ENCODE measurements at regions not wholly inside any gene's neighbourhood (a gene's known extent, or its start where the extent isn't known, plus 50 kb on each side); places are given as distances from the start of the nearest gene placed in this dataset.

DNA sequence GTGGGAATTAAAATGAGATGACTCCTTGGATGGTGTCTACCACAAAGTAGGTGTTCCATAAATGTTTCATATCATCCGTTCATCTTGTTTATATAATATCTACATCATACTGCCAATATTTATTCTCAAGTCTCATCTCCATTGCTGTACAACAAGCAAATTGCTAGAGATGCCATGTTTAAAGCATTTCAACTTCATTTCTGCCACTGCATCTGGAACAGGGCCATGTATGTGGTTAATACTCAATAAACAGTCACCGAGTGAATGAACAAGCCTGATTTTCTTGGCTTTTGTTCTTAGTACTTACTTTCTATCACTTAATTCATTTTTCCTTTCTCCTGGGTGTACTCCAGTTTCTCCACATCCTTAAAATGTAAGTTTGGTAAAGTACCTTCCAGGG, 107.6 kb downstream of the KCNJ2 start:
- TF ChIP-seq, protein P1, sequence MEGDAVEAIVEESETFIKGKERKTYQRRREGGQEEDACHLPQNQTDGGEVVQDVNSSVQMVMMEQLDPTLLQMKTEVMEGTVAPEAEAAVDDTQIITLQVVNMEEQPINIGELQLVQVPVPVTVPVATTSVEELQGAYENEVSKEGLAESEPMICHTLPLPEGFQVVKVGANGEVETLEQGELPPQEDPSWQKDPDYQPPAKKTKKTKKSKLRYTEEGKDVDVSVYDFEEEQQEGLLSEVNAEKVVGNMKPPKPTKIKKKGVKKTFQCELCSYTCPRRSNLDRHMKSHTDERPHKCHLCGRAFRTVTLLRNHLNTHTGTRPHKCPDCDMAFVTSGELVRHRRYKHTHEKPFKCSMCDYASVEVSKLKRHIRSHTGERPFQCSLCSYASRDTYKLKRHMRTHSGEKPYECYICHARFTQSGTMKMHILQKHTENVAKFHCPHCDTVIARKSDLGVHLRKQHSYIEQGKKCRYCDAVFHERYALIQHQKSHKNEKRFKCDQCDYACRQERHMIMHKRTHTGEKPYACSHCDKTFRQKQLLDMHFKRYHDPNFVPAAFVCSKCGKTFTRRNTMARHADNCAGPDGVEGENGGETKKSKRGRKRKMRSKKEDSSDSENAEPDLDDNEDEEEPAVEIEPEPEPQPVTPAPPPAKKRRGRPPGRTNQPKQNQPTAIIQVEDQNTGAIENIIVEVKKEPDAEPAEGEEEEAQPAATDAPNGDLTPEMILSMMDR (IDR thresholded peaks at IDR 0.05), result no peak
- Histone ChIP-seq H3K36me3 (no peaks in the 10 kb centered on the region), H3K4me3 (no peak overlapping the region), H3K27me3 (no peaks in the 10 kb centered on the region), H3K27ac (no peak overlapping the region), H3K4me1 (no peaks in the 10 kb centered on the region), H3K9me3 (no peaks in the 10 kb centered on the region)
- no peak for DNase-seq
- intact Hi-C loops (cut with DNase I; ENCODE audit: low total_unique reads), result no loop called here

DNA sequence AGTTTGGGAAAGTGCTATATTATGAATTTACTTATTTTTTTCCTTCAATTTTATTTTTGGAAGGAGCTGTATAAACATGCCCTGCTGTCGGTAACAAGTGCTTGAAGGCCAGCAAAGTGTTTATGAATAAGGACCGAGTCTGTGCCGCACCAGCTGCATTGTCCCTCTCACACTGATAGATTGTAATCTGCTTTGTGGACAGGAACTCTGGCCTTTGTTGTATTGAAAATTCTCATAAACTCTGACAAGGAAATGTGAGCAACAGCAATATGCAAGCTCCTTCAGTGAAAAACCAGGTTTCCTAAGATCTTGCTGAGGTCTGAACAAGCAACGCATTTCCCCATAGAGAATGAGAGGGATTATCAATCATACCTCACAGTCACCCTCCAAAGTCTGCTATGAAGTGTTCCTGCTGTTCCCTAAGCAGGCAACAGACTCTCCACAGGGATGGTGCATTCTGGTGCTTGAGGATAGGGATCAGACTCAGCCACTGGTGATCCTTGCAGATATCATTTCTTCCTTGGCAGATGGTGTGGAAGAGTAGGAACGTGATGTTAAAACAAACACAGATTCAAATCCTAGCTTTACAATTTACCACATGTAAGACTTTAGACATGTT, 109.6 kb downstream of the KCNJ2 start:
- Histone ChIP-seq H3K36me3 (no peaks in the 10 kb centered on the region), H3K27me3 (no peaks in the 10 kb centered on the region), H3K4me3 (no peak overlapping the region), H3K9me3 (no peaks in the 10 kb centered on the region), H3K27ac (no peak overlapping the region), H3K4me1 (no peaks in the 10 kb centered on the region)
- intact Hi-C loops (cut with DNase I; ENCODE audit: low total_unique reads), result no loop called here
- TF ChIP-seq, protein P1 (IDR thresholded peaks at IDR 0.05), result no peak
- no peak for DNase-seq

DNA sequence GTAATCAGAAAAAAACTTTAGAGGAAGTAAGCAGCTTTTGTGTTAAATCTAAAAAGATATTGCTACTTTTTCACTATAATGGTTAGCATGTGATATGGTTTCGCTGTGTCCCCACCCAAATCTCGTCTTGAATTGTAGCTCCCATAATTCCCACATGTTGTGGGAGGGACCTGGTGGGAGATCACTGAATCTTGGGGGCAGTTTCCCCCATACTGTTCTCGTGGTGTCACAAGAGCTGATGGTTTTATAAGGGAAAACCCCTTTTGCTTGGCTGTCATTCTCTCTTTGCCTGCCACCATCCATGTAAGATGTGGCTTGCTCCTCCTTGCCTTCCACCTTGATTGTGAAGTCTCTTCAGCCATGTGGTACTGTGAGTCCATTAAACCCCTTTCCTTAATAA, 117.1 kb downstream of the KCNJ2 start:
- Histone ChIP-seq H3K4me1 (no peaks in the 10 kb centered on the region), H3K27ac (no peak overlapping the region), H3K36me3 (no peaks in the 10 kb centered on the region), H3K9me3 (no peaks in the 10 kb centered on the region), H3K27me3 (no peaks in the 10 kb centered on the region), H3K4me3 (no peak overlapping the region)
- no peak for DNase-seq
- intact Hi-C loops (cut with DNase I; ENCODE audit: low total_unique reads), result no loop called here
- TF ChIP-seq, protein P1 (IDR thresholded peaks at IDR 0.05), result no peak

DNA sequence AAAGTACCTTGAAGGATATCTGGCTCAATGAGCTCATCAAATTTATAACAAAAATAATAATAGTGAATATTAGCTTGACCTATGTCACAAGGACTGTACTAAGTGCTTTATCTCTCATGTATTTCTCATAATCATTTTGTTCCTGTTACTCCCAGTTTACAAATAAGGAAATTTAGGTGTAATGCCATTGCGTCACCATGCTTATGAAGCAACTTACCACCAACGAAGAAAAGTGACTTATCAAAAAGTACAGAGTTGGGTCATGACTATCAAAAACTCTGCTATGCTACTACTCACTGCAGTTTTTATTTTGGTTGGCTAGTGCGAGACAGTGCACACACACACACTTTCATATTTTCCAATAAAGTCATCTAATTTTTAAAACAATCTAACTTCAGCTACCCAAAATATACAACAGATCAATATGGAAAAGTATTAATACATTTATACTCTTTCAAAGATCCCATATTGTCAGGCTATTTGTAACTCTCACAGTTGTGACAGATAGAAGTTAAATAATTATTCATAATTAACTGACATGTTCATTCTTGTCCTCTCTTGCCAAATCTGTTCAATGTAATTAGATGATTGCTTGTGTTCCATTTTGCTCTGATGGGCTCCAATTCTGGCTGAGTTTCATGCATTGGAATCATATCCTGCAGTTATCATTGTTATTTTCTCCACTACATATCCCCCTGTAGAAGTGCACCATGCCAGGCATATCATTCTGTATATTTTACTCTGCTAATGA, 119.4 kb downstream of the KCNJ2 start:
- Histone ChIP-seq H3K4me1 (no peaks in the 10 kb centered on the region), H3K9me3 (no peaks in the 10 kb centered on the region), H3K27ac (no peak overlapping the region), H3K27me3 (no peaks in the 10 kb centered on the region), H3K36me3 (no peaks in the 10 kb centered on the region), H3K4me3 (no peak overlapping the region)
- TF ChIP-seq, protein P1 (IDR thresholded peaks at IDR 0.05), result no peak
- intact Hi-C loops (cut with DNase I; ENCODE audit: low total_unique reads), result no loop called here
- no peak for DNase-seq

DNA sequence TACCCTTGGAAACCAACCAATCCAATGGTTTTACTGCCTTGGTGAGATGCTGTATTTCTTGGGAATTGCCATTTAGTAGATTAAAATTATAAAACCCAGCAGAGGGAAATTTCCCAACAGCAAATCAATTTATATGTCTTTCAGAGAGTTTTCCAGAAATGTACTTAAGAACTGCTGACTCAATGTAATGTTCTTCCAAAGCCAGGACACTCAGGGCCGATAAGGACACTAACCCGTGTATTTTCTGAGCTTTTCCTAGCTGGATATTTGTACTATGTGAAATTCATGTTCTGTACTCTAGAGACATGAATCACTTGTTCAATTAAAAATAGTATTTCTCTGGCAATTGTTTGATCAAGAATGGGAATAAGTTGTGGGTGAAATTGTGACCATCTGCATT, 121.4 kb downstream of the KCNJ2 start:
- H3K9me3 ChIP-seq, result no peaks in the 10 kb centered on the region
- no peak for DNase-seq
- H3K27ac ChIP-seq, result no peak overlapping the region
- H3K4me3 ChIP-seq, result no peak overlapping the region
- H3K4me1 ChIP-seq, result no peaks in the 10 kb centered on the region
- intact Hi-C loops (cut with DNase I; ENCODE audit: low total_unique reads), result no loop called here
- TF ChIP-seq, protein P1 (IDR thresholded peaks at IDR 0.05), result no peak
- H3K27me3 ChIP-seq, result no peaks in the 10 kb centered on the region
- H3K36me3 ChIP-seq, result no peaks in the 10 kb centered on the region

Measured in tibial artery (tissue), 4 donors.